H7 (cell line): ENCODE measurements at regions not wholly inside any gene's neighbourhood (a gene's known extent, or its start where the extent isn't known, plus 50 kb on each side); places are given as distances from the start of the nearest gene placed in this dataset.

Source experiments
- DNase-seq: peaks from one replicate; pipeline ENCODE4 v3.0.0; 2012
- H3K27me3 ChIP-seq: 2 replicates; pipeline ENCODE4 v1.6.0; 2011; ENCODE audit warnings: mild to moderate bottlenecking, low read length; ENCODE audit not compliant: control insufficient read depth, insufficient read depth
- H3K36me3 ChIP-seq: replicated peaks from 2 replicates; pipeline ENCODE4 v1.5.1; 2011; ENCODE audit warnings: low read length; ENCODE audit not compliant: control insufficient read depth, insufficient read depth
- H3K4me3 ChIP-seq: 2 replicates; pipeline ENCODE4 v1.5.1; 2011; ENCODE audit warnings: low read depth, mild to moderate bottlenecking, control low read depth, low read length, moderate library complexity; ENCODE audit not compliant: insufficient read depth

GRCh38 chr7:85630904-85631600 lies 444.2 kb upstream of the SEMA3D start:
- Histone ChIP-seq H3K27me3 (no peaks in the 10 kb centered on the region), H3K4me3 (no peak overlapping the region), H3K36me3 (no peaks in the 10 kb centered on the region)
- DNase-seq = no peak

- Histone ChIP-seq H3K4me3 (no peak overlapping the region), H3K36me3 (no peaks in the 10 kb centered on the region), H3K27me3 (no peaks in the 10 kb centered on the region)
- no peak for DNase-seq
These were observed 441.1 kb upstream of the SEMA3D start for GRCh38 chr7:85627791-85628586.

GRCh38 chr7:85622059-85622458 lies 435.2 kb upstream of the SEMA3D start:
- H3K36me3 ChIP-seq = no peaks in the 10 kb centered on the region
- no peak for DNase-seq
- H3K4me3 ChIP-seq = no peak overlapping the region
- no peaks in the 10 kb centered on the region for H3K27me3 ChIP-seq

DNA sequence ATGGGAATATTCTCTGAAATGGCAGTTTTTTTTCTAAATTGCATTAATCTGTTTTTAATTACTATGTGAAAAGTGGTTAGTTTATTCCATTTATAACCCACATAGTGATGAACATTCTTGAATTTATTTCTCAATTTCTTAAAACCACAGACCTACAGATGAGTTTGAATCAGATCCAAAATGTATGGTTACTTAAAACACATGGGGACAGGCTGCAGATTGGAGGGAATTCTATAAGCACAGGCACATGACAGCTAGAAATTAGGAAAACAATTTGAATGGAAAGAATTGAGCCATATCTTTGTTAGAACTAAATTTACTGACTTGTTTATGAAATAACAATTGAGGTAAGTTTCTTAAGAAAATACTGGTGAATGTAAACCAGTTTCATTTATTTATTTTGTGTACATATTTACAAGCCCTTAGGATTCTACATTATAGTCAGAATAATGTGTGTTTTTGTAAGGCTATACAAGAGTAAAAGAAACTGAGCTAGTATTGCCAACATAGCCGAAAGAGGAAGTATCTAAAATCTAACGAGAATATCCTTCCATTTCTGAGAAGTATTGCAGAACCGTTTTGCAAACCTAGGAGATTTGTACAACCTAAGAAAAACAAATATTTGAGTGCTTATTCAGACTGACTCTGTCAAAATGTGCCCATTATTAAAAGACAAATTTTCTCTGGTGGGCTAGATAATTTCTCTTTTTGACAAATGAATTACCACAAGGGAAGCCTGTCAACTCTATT lies 434.3 kb upstream of the SEMA3D start:
- Histone ChIP-seq H3K4me3 (no peak overlapping the region), H3K27me3 (no peaks in the 10 kb centered on the region), H3K36me3 (no peaks in the 10 kb centered on the region)
- no peak for DNase-seq

DNA sequence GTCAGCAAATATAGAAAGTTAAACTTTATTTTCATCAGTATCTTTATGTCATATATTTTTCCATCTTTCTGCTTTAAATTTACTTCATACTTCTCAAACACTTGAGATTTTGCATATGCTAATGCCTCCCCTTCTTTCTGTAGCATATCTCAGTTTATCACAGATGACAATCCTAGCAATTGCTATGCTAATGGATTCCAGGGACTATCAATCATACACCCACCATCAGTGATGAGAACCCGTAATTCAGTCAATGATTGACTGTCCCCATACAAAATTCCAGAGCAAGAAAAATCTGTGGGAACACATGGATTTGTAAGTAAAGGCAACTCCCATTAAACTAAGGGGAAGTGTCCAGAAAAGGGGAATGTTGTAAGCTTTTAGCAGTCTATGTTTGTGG lies 432.4 kb upstream of the SEMA3D start:
- H3K36me3 ChIP-seq = no peaks in the 10 kb centered on the region
- H3K27me3 ChIP-seq = no peaks in the 10 kb centered on the region
- H3K4me3 ChIP-seq = no peak overlapping the region
- no peak for DNase-seq

DNA sequence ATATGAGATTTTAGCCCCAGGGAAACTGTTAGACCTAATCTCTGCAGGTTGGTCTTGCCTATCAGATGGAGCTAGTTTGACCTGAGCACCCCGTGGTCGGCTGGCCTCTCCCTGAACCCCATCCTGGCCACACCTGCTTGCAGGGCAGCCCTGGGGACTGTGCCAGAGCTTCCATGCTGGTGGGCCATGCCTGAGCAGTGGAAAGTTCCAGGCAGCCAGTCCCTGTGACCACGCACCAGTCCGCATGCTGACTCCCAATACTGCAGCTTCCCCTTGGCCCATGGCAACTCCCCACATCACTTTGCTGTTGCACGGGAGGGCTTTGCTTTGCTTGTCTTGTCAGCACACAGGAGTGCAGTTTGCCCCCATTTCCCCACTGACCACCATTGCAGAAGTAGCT lies 427.8 kb upstream of the SEMA3D start:
- Histone ChIP-seq H3K36me3 (no peaks in the 10 kb centered on the region), H3K4me3 (no peak overlapping the region), H3K27me3 (no peaks in the 10 kb centered on the region)
- no peak for DNase-seq

- H3K4me3 ChIP-seq = no peak overlapping the region
- no peaks in the 10 kb centered on the region for H3K36me3 ChIP-seq
- no peak for DNase-seq
- H3K27me3 ChIP-seq = no peaks in the 10 kb centered on the region
These were observed 425.7 kb upstream of the SEMA3D start for GRCh38 chr7:85612514-85612913.

DNA sequence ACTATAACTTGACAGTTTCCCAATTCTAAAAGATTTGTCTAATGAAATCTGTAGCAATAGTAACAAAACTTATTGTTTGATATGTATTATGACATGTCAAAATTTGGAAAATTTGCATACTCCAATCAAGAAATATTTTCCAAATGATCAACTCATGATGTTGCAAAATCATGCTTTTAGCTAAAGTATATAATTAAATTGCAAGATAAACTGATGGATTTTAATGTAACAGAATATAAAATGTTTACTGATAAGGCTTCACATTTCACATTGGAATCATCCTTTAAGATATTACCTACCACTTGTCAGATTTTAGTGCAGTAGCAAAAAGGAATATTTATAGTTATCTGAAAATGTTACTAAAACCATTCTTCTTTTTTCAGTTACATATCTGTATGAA lies 421.9 kb upstream of the SEMA3D start:
- DNase-seq = no peak
- no peaks in the 10 kb centered on the region for H3K36me3 ChIP-seq
- no peak overlapping the region for H3K4me3 ChIP-seq
- H3K27me3 ChIP-seq = no peaks in the 10 kb centered on the region

- Histone ChIP-seq H3K36me3 (no peaks in the 10 kb centered on the region), H3K4me3 (no peak overlapping the region), H3K27me3 (no peaks in the 10 kb centered on the region)
- DNase-seq = no peak
These were observed 415.3 kb upstream of the SEMA3D start for GRCh38 chr7:85602196-85602595.

GRCh38 chr7:85600395-85600794 lies 413.5 kb upstream of the SEMA3D start:
- Histone ChIP-seq H3K4me3 (no peak overlapping the region), H3K27me3 (no peaks in the 10 kb centered on the region)
- DNase-seq = no peak

DNA sequence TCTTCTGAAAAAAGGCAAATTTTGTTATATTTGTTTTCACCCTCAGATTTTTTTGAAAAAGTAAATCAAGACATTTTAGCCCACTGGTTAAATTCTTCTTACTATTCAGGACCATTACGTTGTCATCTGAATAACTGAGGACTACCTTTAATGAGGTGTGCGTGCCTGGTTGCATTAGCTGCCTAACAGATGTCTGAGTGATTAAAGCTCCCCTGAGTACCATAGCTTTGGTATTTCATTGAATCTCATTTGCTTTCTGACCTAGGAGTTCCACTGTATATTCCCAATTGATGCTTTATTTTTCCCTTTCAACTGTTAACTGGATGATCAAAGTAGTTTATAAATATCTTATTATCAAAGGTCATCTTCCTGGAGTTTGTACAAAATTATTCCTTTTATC lies 410.0 kb upstream of the SEMA3D start:
- no peak for DNase-seq
- Histone ChIP-seq H3K27me3 (no peaks in the 10 kb centered on the region), H3K36me3 (no peaks in the 10 kb centered on the region), H3K4me3 (no peak overlapping the region)

More at GRCh38 chr7:85600395-85600794, 413.5 kb upstream of the SEMA3D start:
- H3K36me3 ChIP-seq = no peaks in the 10 kb centered on the region

DNA sequence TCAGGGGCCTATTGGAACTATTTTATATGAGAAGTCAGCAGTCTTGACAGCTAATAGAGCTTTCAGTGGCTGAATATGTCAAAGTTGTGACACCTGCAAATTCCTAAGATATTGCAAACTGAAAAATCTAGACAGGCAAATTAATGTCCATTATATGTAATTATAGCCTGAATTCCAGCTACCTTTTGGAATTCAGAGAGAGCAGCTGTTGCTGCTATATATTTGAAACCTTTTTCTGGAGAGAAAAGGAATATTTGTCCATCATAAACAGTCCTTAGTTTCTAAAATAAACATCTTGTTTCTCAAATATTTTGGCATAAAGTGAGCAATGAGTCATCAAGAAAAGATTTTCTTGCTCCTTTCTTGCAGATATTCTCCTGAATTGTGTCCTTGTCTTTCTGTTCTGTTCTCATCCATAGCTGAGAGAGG lies 408.9 kb upstream of the SEMA3D start:
- Histone ChIP-seq H3K27me3 (no peaks in the 10 kb centered on the region), H3K4me3 (no peak overlapping the region), H3K36me3 (no peaks in the 10 kb centered on the region)
- no peak for DNase-seq

- no peaks in the 10 kb centered on the region for H3K27me3 ChIP-seq
- no peak overlapping the region for H3K4me3 ChIP-seq
- no peaks in the 10 kb centered on the region for H3K36me3 ChIP-seq
- no peak for DNase-seq
These were observed 406.5 kb upstream of the SEMA3D start for GRCh38 chr7:85593355-85593754.

GRCh38 chr7:85587785-85588184 lies 400.9 kb upstream of the SEMA3D start:
- H3K27me3 ChIP-seq = no peaks in the 10 kb centered on the region
- no peak for DNase-seq
- no peak overlapping the region for H3K4me3 ChIP-seq
- no peaks in the 10 kb centered on the region for H3K36me3 ChIP-seq

DNA sequence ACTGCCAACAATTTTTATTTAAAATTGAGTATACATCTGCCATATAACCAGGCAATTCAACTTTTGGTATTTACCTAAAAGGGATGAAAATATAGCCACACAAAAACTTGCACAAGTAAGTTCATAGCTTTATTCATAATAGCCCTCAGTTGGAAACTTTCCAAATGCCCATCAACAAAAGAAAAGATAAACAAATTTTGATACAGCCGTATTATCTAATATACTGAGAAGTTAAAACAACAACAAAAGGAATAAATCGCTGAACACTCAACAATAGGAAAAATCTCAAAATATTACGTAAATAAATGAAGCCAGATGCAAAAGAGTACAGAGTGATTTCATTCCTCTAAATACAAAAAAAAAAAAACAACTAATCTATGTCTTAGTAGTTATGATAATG lies 399.2 kb upstream of the SEMA3D start:
- Histone ChIP-seq H3K4me3 (no peak overlapping the region), H3K36me3 (no peaks in the 10 kb centered on the region), H3K27me3 (no peaks in the 10 kb centered on the region)
- no peak for DNase-seq
